NCI-H187 treated with DMSO at 0.1 percent for 48 hours (cell line): ENCODE measurements at regions not wholly inside any gene's neighbourhood (a gene's known extent, or its start where the extent isn't known, plus 50 kb on each side); places are given as distances from the start of the nearest gene placed in this dataset.

Experiments used
- DNase-seq: peaks from one replicate; lab custom pipeline; 2025; lab: John Stamatoyannopoulos, UW

- no peak for DNase-seq
These were observed 93.0 kb upstream of the LPP start for GRCh38 chr3:188060840-188061544.

- DNase-seq: no peak
These were observed 91.7 kb upstream of the LPP start for GRCh38 chr3:188062216-188062615.

GRCh38 chr3:188064831-188065493 lies 89.0 kb upstream of the LPP start:
- no peak for DNase-seq

- DNase-seq: no peak
These were observed 87.8 kb upstream of the LPP start for GRCh38 chr3:188066141-188066540.

GRCh38 chr3:188067932-188068331 lies 86.0 kb upstream of the LPP start:
- DNase-seq: no peak

- no peak for DNase-seq
These were observed 85.6 kb upstream of the LPP start for GRCh38 chr3:188068342-188068741.

GRCh38 chr3:188071636-188072035 lies 82.3 kb upstream of the LPP start:
- DNase-seq: no peak

GRCh38 chr3:188076176-188076575 lies 77.8 kb upstream of the LPP start:
- no peak for DNase-seq

- DNase-seq: no peak
These were observed 76.7 kb upstream of the LPP start for GRCh38 chr3:188077160-188077799.

GRCh38 chr3:188080091-188080490 lies 73.9 kb upstream of the LPP start:
- DNase-seq: no peak

- no peak for DNase-seq
These were observed 71.9 kb upstream of the LPP start for GRCh38 chr3:188082031-188082430.

- DNase-seq: no peak
These were observed 71.5 kb upstream of the LPP start for GRCh38 chr3:188082450-188082849.

- DNase-seq: no peak
These were observed 70.9 kb upstream of the LPP start for GRCh38 chr3:188083011-188083410.

- DNase-seq: no peak
These were observed 69.0 kb upstream of the LPP start for GRCh38 chr3:188084752-188085583.

GRCh38 chr3:188085584-188086560 lies 68.1 kb upstream of the LPP start:
- DNase-seq: no peak

GRCh38 chr3:188088948-188089685 lies 64.8 kb upstream of the LPP start:
- DNase-seq: no peak

GRCh38 chr3:188090620-188091309 lies 63.2 kb upstream of the LPP start:
- no peak for DNase-seq

GRCh38 chr3:188091746-188092145 lies 62.2 kb upstream of the LPP start:
- no peak for DNase-seq

- no peak for DNase-seq
These were observed 61.3 kb upstream of the LPP start for GRCh38 chr3:188092648-188093047.

- DNase-seq: no peak
These were observed 58.5 kb upstream of the LPP start for GRCh38 chr3:188095431-188095830.
